LNCaP clone FGC (cell line): ENCODE measurements at regions not wholly inside any gene's neighbourhood (a gene's known extent, or its start where the extent isn't known, plus 50 kb on each side); places are given as distances from the start of the nearest gene placed in this dataset.

ENCODE experiments used
- DNase-seq: peaks from one replicate; pipeline ENCODE4 v3.0.0-alpha.2; 2011; ENCODE audit warnings: low read depth
- H3K4me3 ChIP-seq: 2 replicates; pipeline ENCODE4 v1.5.1; 2011; ENCODE audit warnings: mild to moderate bottlenecking, low read depth, low read length, control low read depth
- TF ChIP-seq, protein P1 (sequence below): IDR thresholded peaks from 2 replicates; pipeline ENCODE4 v1.5.1; 2012; ENCODE audit warnings: mild to moderate bottlenecking; ENCODE audit not compliant: control insufficient read depth, insufficient read depth; ENCODE audit errors: extremely low read depth

DNA sequence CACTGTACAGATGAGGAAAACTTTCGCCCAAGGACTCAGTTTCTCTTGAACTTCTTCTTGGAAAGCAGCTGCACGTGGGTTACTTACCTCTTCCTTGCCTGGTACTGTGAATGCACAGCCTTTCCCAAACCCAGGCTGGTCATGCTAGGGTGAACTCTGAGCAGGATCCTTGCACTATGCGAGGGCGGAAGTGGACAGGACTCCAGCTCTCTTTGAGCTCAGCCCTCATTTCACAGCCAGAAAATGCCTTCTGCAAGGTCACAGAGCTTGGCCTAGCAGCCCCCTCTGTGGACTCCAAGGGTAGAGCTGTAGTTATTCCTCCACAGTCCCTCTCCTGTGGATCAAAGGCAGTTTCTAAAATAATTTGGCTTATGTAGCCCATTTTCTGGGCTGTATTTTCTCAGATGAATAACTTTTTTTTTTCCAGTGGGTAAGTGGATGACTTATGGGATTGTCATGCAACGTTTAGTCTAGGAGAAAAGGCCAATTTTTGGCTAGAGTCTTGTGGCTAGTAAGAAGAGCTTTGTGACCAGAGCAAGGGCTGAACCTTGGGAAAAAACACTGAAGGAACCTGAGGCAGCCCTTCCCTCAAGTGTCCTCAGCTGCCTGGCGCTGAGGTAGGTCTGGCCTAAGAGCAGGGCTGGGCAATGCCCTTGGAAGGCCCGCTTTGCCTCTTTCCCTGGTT lies 172.7 kb downstream of the SCP2D1 start:
- H3K4me3 ChIP-seq = no peak overlapping the region
- TF ChIP-seq, protein P1, sequence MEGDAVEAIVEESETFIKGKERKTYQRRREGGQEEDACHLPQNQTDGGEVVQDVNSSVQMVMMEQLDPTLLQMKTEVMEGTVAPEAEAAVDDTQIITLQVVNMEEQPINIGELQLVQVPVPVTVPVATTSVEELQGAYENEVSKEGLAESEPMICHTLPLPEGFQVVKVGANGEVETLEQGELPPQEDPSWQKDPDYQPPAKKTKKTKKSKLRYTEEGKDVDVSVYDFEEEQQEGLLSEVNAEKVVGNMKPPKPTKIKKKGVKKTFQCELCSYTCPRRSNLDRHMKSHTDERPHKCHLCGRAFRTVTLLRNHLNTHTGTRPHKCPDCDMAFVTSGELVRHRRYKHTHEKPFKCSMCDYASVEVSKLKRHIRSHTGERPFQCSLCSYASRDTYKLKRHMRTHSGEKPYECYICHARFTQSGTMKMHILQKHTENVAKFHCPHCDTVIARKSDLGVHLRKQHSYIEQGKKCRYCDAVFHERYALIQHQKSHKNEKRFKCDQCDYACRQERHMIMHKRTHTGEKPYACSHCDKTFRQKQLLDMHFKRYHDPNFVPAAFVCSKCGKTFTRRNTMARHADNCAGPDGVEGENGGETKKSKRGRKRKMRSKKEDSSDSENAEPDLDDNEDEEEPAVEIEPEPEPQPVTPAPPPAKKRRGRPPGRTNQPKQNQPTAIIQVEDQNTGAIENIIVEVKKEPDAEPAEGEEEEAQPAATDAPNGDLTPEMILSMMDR = no peak
- no peak for DNase-seq

DNA sequence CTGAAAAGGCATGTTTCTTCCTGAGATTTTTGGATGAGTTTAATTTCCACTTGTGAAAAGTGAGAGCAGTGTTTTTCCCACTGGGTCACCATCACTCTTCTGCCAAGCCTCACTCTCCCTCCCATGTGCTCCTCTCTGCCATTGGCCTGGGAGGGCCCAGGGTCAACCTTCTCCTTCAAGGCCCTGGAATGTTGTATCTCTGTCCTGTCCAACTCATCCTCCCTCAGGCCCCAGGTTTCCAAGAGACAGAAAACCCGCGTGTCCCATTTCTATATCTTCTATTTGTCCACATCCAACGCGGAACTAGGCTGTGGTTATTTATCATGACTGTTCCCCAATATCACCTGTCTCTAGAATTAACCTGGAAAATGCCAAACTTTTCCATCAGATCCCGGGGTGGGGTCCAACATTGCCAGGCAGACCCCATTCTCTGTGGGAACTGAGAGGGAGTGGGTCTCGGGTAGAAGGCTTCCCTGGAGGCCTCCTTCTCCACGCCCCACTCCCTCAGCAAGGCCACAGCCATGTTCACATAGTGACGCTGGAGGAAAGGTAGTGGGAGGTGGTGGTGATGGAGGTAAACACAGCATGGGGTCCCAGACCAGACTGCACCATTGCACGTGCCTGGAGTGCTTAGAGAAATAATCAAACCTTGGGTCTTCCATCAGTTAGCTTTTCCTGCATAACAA lies 173.5 kb downstream of the SCP2D1 start:
- H3K4me3 ChIP-seq = no peak overlapping the region
- DNase-seq = no peak
- TF ChIP-seq, protein P1 = no peak

DNA sequence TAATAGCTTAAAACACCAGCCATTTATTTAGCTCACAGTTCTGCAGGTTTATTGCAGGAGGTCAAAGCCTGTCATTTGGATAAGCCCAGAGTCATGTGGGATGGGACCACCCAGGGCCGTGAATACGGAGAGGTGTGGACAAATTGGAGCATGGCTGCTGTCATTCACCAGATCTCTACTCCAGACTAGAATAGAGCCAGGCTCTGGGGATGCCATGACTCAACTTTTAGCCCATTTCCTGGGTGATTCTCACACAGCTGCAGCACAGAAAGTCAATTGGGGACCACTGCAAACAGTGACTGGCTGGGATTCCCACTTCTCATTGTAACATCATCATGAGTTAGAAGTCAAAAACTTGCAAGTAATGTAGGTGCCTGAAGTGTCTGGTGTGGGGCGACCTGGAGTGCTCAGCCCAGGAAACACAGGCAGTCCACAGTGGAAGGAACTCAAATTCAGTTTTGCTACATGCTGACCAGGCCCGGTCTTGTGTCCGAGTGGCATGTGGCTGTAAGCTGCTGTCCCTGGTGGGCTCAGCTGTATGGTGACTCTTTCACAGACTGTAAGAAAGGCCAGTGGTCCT lies 174.3 kb downstream of the SCP2D1 start:
- no peak overlapping the region for H3K4me3 ChIP-seq
- DNase-seq = no peak
- TF ChIP-seq, protein P1 = no peak

DNA sequence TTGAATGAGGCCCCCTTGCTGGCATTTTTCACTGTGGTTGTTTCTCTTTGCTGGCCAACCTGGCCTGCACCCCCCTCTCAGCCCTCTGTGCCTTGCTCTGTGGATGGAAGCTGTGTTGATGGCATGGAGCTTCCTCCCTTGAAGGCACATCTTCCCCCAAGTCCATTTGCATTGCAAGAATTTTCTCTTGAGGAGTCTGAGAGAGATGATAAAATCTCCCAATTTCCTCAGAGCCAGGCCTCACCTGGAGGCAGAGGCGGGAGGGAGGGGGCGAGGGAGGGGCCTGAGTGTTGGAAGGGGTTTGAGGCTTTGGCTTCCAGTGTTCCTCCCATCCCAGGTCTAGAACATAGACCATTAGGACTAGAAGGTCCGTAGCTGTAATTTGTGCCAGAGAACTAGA lies 175.1 kb downstream of the SCP2D1 start:
- no peak for DNase-seq
- TF ChIP-seq, protein P1 = no peak

DNA sequence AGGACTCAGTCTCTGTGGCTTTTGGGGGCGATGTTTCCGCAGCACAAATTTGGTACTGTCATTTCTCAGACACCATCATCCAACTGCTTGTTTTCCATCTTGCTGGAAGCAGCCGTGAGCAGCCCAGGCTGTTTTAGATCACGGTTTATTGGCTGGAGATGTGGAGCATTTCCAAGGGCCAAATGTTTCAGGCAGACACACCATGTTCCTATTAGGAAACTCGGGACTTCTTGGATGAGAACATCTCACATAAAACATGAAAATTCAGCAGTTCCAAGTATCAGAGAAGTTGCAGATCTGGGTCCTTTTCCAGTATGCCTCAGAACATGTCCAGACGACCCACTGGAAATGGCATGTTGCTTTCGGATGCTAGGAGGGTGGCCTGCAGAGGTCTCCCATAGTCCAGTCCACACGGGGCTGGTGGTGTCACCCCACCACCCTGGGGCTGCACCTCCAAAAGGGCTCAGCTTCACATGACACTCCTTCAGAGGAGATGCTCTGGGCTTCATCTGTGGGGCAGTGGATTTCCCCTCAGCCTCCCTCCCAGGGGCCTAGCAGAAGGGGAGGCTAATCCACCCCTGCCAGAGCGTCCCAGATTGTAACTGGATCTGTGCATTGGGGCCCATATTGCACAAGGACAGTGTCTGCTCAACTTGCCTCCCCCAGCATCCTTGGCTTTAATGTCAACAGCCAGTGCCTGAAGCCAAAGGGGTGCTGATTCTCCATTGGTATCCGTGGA lies 176.3 kb downstream of the SCP2D1 start:
- no peak for DNase-seq
- TF ChIP-seq, protein P1 = no peak
- H3K4me3 ChIP-seq = no peak overlapping the region

More for the DNA sequence above, 175.1 kb downstream of the SCP2D1 start:
- H3K4me3 ChIP-seq = no peak overlapping the region

DNA sequence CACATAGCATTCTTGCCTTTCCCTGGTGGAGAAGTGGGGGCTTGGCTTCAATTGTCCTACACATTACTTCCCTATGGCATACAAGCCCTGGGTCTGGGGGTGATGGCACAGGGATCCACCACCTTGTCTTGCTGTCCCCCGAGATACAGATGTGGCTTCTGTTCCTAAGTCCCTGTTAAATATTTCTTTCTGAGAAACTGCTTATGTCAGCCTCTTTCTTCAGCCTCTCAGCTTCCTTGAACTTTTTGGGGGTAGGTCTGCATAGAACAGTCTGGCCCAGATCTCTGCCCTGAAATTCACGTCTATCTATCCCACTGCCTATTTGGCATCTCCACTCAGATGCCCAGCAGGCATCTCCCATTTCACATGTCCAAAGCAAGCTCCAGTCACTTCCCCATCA lies 177.4 kb downstream of the SCP2D1 start:
- H3K4me3 ChIP-seq = no peak overlapping the region

More for the DNA sequence above, 177.4 kb downstream of the SCP2D1 start:
- TF ChIP-seq, protein P1 = no peak
- no peak for DNase-seq
